B cell (primary cell): ENCODE measurements at regions not wholly inside any gene's neighbourhood (a gene's known extent, or its start where the extent isn't known, plus 50 kb on each side); places are given as distances from the start of the nearest gene placed in this dataset.

Experiments used
- ATAC-seq: fragments of 200-7000 bp; cut with Tn5 transposase; one replicate; pipeline ENCODE4 v1.10.0; 2021; ENCODE audit warnings: low read depth, mild to moderate bottlenecking, moderate number of reproducible peaks, moderate library complexity
- CTCF ChIA-PET: fragments of 350-600 bp; sonication (Branson Sonifier 250); formaldehyde crosslinking; loops from one replicate; lab custom pipeline; 2021; ENCODE audit warnings: antibody characterized with exemption, inconsistent platforms; lab: Charles Lee
- POLR2A ChIA-PET: fragments of 350-600 bp; sonication (Branson Sonifier 250); formaldehyde crosslinking; loops from one replicate; lab custom pipeline; 2021; ENCODE audit warnings: antibody characterized with exemption; lab: Charles Lee
- DNase-seq: peaks from one replicate; pipeline ENCODE4 v3.0.0; 2013
- H2AFZ ChIP-seq: 2 replicates; pipeline ENCODE4 v1.6.1; 2012; ENCODE audit warnings: mild to moderate bottlenecking, low read depth, low read length; ENCODE audit not compliant: insufficient read depth, poor library complexity, severe bottlenecking
- H3K27ac ChIP-seq, 2 donors: 1 replicate in 1 of 2; 2 replicates in 1 of 2; pipeline ENCODE4 v1.5.1; 2012 to 2013; ENCODE audit warnings: low read length in 2 of 2, mild to moderate bottlenecking in 2 of 2, moderate library complexity in 1 of 2
- H3K27me3 ChIP-seq, 4 experiments: fragments of 200-600 bp in 1 of 4; sonication (generic) in 1 of 4; replicated peaks in 1 of 4; 1 replicate in 2 of 4; 2 replicates in 2 of 4; pipeline versions ENCODE4 v1.6.1 to v1.7.0; 2013 to 2016; ENCODE audit warnings: low read length in 3 of 4, mild to moderate bottlenecking in 2 of 4, mixed read lengths in 1 of 4, moderate library complexity in 1 of 4; ENCODE audit not compliant: insufficient read depth in 4 of 4, control insufficient read depth in 3 of 4; ENCODE audit errors: control extremely low read depth in 1 of 4
- H3K36me3 ChIP-seq, 2 experiments: replicated peaks in 1 of 2; 1 replicate in 1 of 2; 2 replicates in 1 of 2; pipeline versions ENCODE4 v1.6.1 to v1.7.1; 2013; ENCODE audit warnings: low read length in 1 of 2; ENCODE audit not compliant: insufficient read depth in 2 of 2, control insufficient read depth in 1 of 2; ENCODE audit errors: control extremely low read depth in 1 of 2, extremely low read depth in 1 of 2
- H3K4me1 ChIP-seq, 2 donors: fragments of 200-600 bp in 1 of 2; sonication (generic) in 1 of 2; 1 replicate in 1 of 2; 2 replicates in 1 of 2; pipeline versions ENCODE4 v1.5.1 to v1.6.1; 2013 to 2017; ENCODE audit warnings: low read length in 2 of 2; ENCODE audit not compliant: control insufficient read depth in 2 of 2, insufficient read depth in 2 of 2
- H3K4me2 ChIP-seq: replicated peaks from 2 replicates; pipeline ENCODE3; 2012; ENCODE audit warnings: mild to moderate bottlenecking, low read depth, low read length; ENCODE audit not compliant: poor library complexity, severe bottlenecking
- H3K4me3 ChIP-seq, 5 experiments: fragments of 200-600 bp in 1 of 5; sonication (generic) in 1 of 5; 1 replicate in 3 of 5; 2 replicates in 2 of 5; pipeline versions ENCODE4 v1.5.1 to v1.7.0; 2011 to 2016; ENCODE audit warnings: low read length in 4 of 5, mild to moderate bottlenecking in 4 of 5, low read depth in 2 of 5, control low read depth in 1 of 5, moderate library complexity in 1 of 5; ENCODE audit not compliant: insufficient read depth in 1 of 5; ENCODE audit errors: control extremely low read depth in 1 of 5, extremely low read depth in 1 of 5
- H3K79me2 ChIP-seq: fragments of 200-600 bp; sonication (generic); one replicate; pipeline ENCODE4 v1.6.0; 2016; ENCODE audit warnings: low read length; ENCODE audit not compliant: control insufficient read depth, insufficient read depth
- H3K9ac ChIP-seq: fragments of 200-600 bp; sonication (generic); 2 replicates; pipeline ENCODE4 v1.6.1; 2017; ENCODE audit warnings: mild to moderate bottlenecking, low read length, moderate library complexity
- H3K9me3 ChIP-seq, 3 donors: one replicate each; pipeline versions ENCODE4 v1.6.1 to v1.7.1; 2013; ENCODE audit warnings: low read length in 2 of 3; ENCODE audit not compliant: control insufficient read depth in 2 of 3, insufficient read depth in 1 of 3; ENCODE audit errors: control extremely low read depth in 1 of 3
- H4K20me1 ChIP-seq: 2 replicates; pipeline ENCODE4 v1.6.0; 2012; ENCODE audit warnings: mild to moderate bottlenecking, low read length; ENCODE audit not compliant: insufficient read depth, control insufficient read depth, poor library complexity, severe bottlenecking
- H3K27ac Mint-ChIP-seq: one replicate; pipeline ENCODE4 v1.8.0; 2021; ENCODE audit warnings: mixed read lengths
- H3K27me3 Mint-ChIP-seq: one replicate; pipeline ENCODE4 v1.8.0; 2021; ENCODE audit warnings: mixed read lengths
- H3K4me1 Mint-ChIP-seq: one replicate; pipeline ENCODE4 v1.8.0; 2021; ENCODE audit warnings: mixed read lengths
- H3K4me3 Mint-ChIP-seq: one replicate; pipeline ENCODE4 v1.8.0; 2021; ENCODE audit warnings: mixed read lengths
- H3K9me3 Mint-ChIP-seq: one replicate; pipeline ENCODE4 v1.8.0; 2022; ENCODE audit warnings: mixed read lengths; ENCODE audit not compliant: insufficient read depth
- EZH2 ChIP-seq: IDR thresholded peaks from 2 replicates; pipeline ENCODE4 v1.6.1; 2012; ENCODE audit warnings: borderline replicate concordance, low read depth, mild to moderate bottlenecking, moderate library complexity, low read length; ENCODE audit not compliant: insufficient read depth, poor library complexity, severe bottlenecking
- WGBS: methylation state at CpG from one replicate; pipeline ENCODE4 v1.1.5; 2013; ENCODE audit warnings: missing lambda C conversion rate; ENCODE audit not compliant: insufficient coverage; 5-methylcytosine and 5-hydroxymethylcytosine counted together
- intact Hi-C: fragments of 100-400 bp; cut with micrococcal nuclease; formaldehyde crosslinking; loops from one replicate; pipeline ENCODE4 v1.10.0; 2022
- TF ChIP-seq, protein P1 (sequence below): fragments of 200-600 bp; IDR thresholded peaks from one replicate; pipeline ENCODE4 v1.8.0; 2022; ENCODE audit warnings: antibody characterized with exemption, mild to moderate bottlenecking

DNA sequence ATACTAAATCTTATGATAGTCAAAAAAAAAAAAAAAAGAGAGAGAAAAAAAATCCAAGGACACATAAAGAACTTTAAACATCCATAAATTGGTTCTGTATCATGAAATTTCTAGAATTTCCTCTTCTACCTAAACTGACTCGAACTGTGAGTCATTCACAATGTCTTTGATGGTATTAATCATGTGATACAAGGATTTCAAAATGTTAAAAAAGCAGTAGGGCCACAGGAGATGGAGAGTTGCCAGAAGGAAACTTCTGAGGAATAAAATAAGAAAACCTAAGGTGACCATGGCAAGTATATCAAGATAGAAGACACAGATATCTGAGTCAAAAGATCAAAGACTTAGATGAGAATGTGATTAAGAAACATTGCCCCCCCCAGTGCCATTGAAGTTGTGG lies 1320.9 kb upstream of the FLRT2 start:
- ChIA-PET POLR2A (no interaction called here), CTCF (no interaction called here)
- no peak overlapping the region for H3K4me2 ChIP-seq
- no peak overlapping the region for H3K4me3 ChIP-seq
- Mint-ChIP-seq H3K4me3 (no peak overlapping the region), H3K27me3 (no peaks in the 10 kb centered on the region), H3K9me3 (peaks cover 8% of the 10 kb centered on the region), H3K4me1 (no peaks in the 10 kb centered on the region), H3K27ac (no peak overlapping the region)
- ATAC-seq (no peak), DNase-seq (no peak)
- H3K9ac ChIP-seq, result no peak overlapping the region
- H2AFZ ChIP-seq, result no peak overlapping the region
- no CpG with 5 or more reads among the region's 1 CpG for WGBS
- H3K27ac ChIP-seq, result no peak overlapping the region
- TF ChIP-seq EZH2, result no peak
- H3K4me1 ChIP-seq, result no peaks in the 10 kb centered on the region
- no peaks in the 10 kb centered on the region for H3K36me3 ChIP-seq
- no peaks in the 10 kb centered on the region for H3K27me3 ChIP-seq
- no peaks in the 10 kb centered on the region for H3K79me2 ChIP-seq
- no peaks in the 10 kb centered on the region for H4K20me1 ChIP-seq
- peaks cover 0 to 4% (median 1%) of the 10 kb centered on the region in 3 donors for H3K9me3 ChIP-seq
- intact Hi-C loops, result no loop called here

DNA sequence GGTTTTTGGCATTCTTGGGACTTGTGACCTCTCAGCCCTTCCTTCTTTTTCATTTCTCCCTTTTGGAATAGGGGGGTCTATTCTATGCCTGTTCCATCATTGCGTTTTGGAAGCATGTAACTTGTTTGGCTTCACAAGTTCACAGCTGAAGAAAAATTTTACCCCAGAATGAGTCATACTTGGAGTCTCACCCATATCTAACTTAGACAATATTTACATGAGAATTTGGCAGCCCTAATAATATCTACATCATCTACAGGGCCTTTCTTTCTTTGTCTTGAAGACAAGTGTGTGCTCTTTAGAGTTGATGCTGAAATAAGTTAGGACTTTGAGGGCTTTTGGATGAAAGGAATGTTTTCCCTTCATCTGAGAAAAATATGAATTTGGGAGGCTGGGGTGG lies 1312.9 kb upstream of the FLRT2 start:
- TF ChIP-seq, protein P1, sequence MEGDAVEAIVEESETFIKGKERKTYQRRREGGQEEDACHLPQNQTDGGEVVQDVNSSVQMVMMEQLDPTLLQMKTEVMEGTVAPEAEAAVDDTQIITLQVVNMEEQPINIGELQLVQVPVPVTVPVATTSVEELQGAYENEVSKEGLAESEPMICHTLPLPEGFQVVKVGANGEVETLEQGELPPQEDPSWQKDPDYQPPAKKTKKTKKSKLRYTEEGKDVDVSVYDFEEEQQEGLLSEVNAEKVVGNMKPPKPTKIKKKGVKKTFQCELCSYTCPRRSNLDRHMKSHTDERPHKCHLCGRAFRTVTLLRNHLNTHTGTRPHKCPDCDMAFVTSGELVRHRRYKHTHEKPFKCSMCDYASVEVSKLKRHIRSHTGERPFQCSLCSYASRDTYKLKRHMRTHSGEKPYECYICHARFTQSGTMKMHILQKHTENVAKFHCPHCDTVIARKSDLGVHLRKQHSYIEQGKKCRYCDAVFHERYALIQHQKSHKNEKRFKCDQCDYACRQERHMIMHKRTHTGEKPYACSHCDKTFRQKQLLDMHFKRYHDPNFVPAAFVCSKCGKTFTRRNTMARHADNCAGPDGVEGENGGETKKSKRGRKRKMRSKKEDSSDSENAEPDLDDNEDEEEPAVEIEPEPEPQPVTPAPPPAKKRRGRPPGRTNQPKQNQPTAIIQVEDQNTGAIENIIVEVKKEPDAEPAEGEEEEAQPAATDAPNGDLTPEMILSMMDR, result no peak
- no peak for TF ChIP-seq EZH2
- H3K4me2 ChIP-seq, result no peak overlapping the region
- POLR2A ChIA-PET, result no interaction called here
- Mint-ChIP-seq H3K4me1 (no peaks in the 10 kb centered on the region), H3K27me3 (no peaks in the 10 kb centered on the region), H3K27ac (no peak overlapping the region), H3K9me3 (peaks cover 11% of the 10 kb centered on the region), H3K4me3 (no peak overlapping the region)
- no CpG with 5 or more reads among the region's 1 CpG for WGBS
- H3K79me2 ChIP-seq, result no peaks in the 10 kb centered on the region
- H3K27me3 ChIP-seq, result no peaks in the 10 kb centered on the region
- H3K9me3 ChIP-seq, result peaks cover 3 to 11% (median 7%) of the 10 kb centered on the region in 3 donors
- no peak overlapping the region for H3K9ac ChIP-seq
- H3K4me3 ChIP-seq, result no peak overlapping the region
- intact Hi-C loops, result no loop called here
- CTCF ChIA-PET, result no interaction called here
- no peaks in the 10 kb centered on the region for H4K20me1 ChIP-seq
- no peaks in the 10 kb centered on the region for H3K36me3 ChIP-seq
- no peak overlapping the region for H3K27ac ChIP-seq
- no peak for DNase-seq
- no peak for ATAC-seq
- H2AFZ ChIP-seq, result no peak overlapping the region
- H3K4me1 ChIP-seq, result no peaks in the 10 kb centered on the region
